ENCODE measurements at regions not wholly inside any gene's neighbourhood (a gene's known extent, or its start where the extent isn't known, plus 50 kb on each side); places are given as distances from the start of the nearest gene placed in this dataset.

GRCh38 chr6:156622185-156622584 is 155.0 kb upstream of the ARID1B start:
- TF ChIP-seq POLR2A (IDR thresholded peaks at IDR 0.05) (no peak), CTCF (IDR thresholded peaks at IDR 0.05) (no peak)

Data from breast epithelium (tissue), 3 donors.